HG03280 (cell line): ENCODE measurements at regions not wholly inside any gene's neighbourhood (a gene's known extent, or its start where the extent isn't known, plus 50 kb on each side); places are given as distances from the start of the nearest gene placed in this dataset.

Source experiments
- ATAC-seq: cut with Tn5 transposase; IDR thresholded peaks from one replicate; pipeline ENCODE4 v1.9.1; 2021; ENCODE audit warnings: mild to moderate bottlenecking, moderate library complexity; ENCODE audit not compliant: unreplicated experiment

- ATAC-seq, result no peak
These were observed 110.1 kb upstream of the ASIC2 start for GRCh38 chr17:33403194-33403593.

GRCh38 chr17:33404070-33404819, 111.2 kb upstream of the ASIC2 start:
- ATAC-seq, result no peak

GRCh38 chr17:33416131-33416530, 123.0 kb upstream of the ASIC2 start:
- no peak for ATAC-seq

- no peak for ATAC-seq
These were observed 128.8 kb upstream of the ASIC2 start for GRCh38 chr17:33421933-33422332.

GRCh38 chr17:33433581-33433980, 140.5 kb upstream of the ASIC2 start:
- no peak for ATAC-seq

GRCh38 chr17:33434841-33435240, 141.7 kb upstream of the ASIC2 start:
- ATAC-seq, result no peak

GRCh38 chr17:33435721-33436301, 142.7 kb upstream of the ASIC2 start:
- no peak for ATAC-seq

- no peak for ATAC-seq
These were observed 143.2 kb upstream of the ASIC2 start for GRCh38 chr17:33436321-33436720.

GRCh38 chr17:33438139-33438538, 145.0 kb upstream of the ASIC2 start:
- no peak for ATAC-seq

GRCh38 chr17:33438578-33438977, 145.5 kb upstream of the ASIC2 start:
- ATAC-seq, result no peak

- no peak for ATAC-seq
These were observed 149.2 kb upstream of the ASIC2 start for GRCh38 chr17:33442320-33442719.

GRCh38 chr17:33444731-33445130, 151.6 kb upstream of the ASIC2 start:
- ATAC-seq, result no peak

GRCh38 chr17:33447090-33447489, 154.0 kb upstream of the ASIC2 start:
- ATAC-seq, result no peak

GRCh38 chr17:33451221-33451620, 158.1 kb upstream of the ASIC2 start:
- no peak for ATAC-seq

- no peak for ATAC-seq
These were observed 164.4 kb upstream of the ASIC2 start for GRCh38 chr17:33457477-33457876.

GRCh38 chr17:33459078-33459940, 166.2 kb upstream of the ASIC2 start:
- peak; percentile 64 for ATAC-seq

- no peak for ATAC-seq
These were observed 167.8 kb upstream of the ASIC2 start for GRCh38 chr17:33460781-33461450.

- no peak for ATAC-seq
These were observed 170.8 kb upstream of the ASIC2 start for GRCh38 chr17:33463887-33464286.

- no peak for ATAC-seq
These were observed 171.7 kb upstream of the ASIC2 start for GRCh38 chr17:33464669-33465280.

- no peak for ATAC-seq
These were observed 176.3 kb upstream of the ASIC2 start for GRCh38 chr17:33469421-33469820.

- ATAC-seq, result no peak
These were observed 176.8 kb upstream of the ASIC2 start for GRCh38 chr17:33469911-33470310.
